Suprapubic skin (tissue), 4 donors: ENCODE measurements at regions not wholly inside any gene's neighbourhood (a gene's known extent, or its start where the extent isn't known, plus 50 kb on each side); places are given as distances from the start of the nearest gene placed in this dataset.
"Not testable (repeated sequence)": the region's sequence is repeated elsewhere in the genome, so short reads cannot be mapped to it uniquely, and the experiment has no call there.

Experiments
- DNase-seq, 2 donors: peaks; one replicate each; pipeline ENCODE4 v3.0.0-alpha.2; 2019; ENCODE audit warnings: low spot score in 2 of 2
- H3K27ac ChIP-seq: fragments of 200-600 bp; sonication (generic); one replicate; pipeline ENCODE4 v1.5.1; 2019
- H3K27me3 ChIP-seq: fragments of 200-600 bp; sonication (generic); one replicate; pipeline ENCODE4 v1.5.1; 2019
- H3K36me3 ChIP-seq: fragments of 200-600 bp; sonication (generic); one replicate; pipeline ENCODE4 v1.5.1; 2019
- H3K4me1 ChIP-seq: fragments of 200-600 bp; sonication (generic); one replicate; pipeline ENCODE4 v1.5.1; 2019
- H3K4me3 ChIP-seq: fragments of 200-600 bp; sonication (generic); one replicate; pipeline ENCODE4 v1.5.1; 2019; ENCODE audit warnings: mild to moderate bottlenecking
- H3K9me3 ChIP-seq: fragments of 200-600 bp; sonication (generic); one replicate; pipeline ENCODE4 v1.5.1; 2019
- EP300 ChIP-seq: sonication (generic); formaldehyde crosslinking; IDR thresholded peaks from one replicate; pipeline ENCODE4 v1.6.1; 2017; ENCODE audit warnings: antibody characterized with exemption
- POLR2A ChIP-seq, 2 donors: fragments of 450-650 bp; IDR thresholded peaks; one replicate each; pipeline ENCODE4 v1.6.1; 2017; ENCODE audit warnings: antibody characterized with exemption in 2 of 2, mild to moderate bottlenecking in 2 of 2, moderate library complexity in 2 of 2
- POLR2AphosphoS5 ChIP-seq, 3 donors: sonication (generic); formaldehyde crosslinking; IDR thresholded peaks; one replicate each; pipeline ENCODE4 v1.6.1; 2017; ENCODE audit warnings: antibody characterized with exemption in 3 of 3
- WGBS: methylation state at CpG from one replicate; pipeline ENCODE4 v1.1.5; 2018; 5-methylcytosine and 5-hydroxymethylcytosine counted together
- TF ChIP-seq, protein P1 (sequence below), 2 donors: fragments of 200-600 bp in 1 of 2; fragments of 450-650 bp in 1 of 2; sonication (generic) in 1 of 2; IDR thresholded peaks; one replicate each; pipeline ENCODE4 v1.5.1; 2016 to 2019; ENCODE audit warnings: antibody characterized with exemption in 2 of 2, mild to moderate bottlenecking in 1 of 2, moderate library complexity in 1 of 2

DNA sequence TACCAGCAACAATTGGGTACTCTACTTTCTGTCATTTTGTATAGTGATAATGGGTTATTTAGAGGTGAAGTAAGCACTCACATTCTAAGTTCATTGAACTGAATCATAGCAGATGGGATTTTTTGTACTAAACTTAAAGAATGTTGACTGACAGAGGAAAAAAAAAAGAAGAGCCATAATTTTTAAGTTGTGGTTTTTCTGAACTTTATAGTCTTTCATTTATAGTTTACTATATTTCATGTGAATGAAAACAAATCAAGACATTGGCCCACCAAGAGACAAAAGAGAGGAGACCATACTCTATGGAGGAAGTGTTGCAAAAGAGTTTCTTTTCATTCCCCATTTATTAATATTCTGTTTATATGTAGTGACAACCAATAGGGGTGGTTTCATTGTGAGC lies 685.7 kb downstream of the BCKDHB start:
- no peak overlapping the region for H3K27ac ChIP-seq
- no peak overlapping the region for H3K4me3 ChIP-seq
- no peaks in the 10 kb centered on the region for H3K9me3 ChIP-seq
- no peaks in the 10 kb centered on the region for H3K27me3 ChIP-seq
- H3K36me3 ChIP-seq: no peaks in the 10 kb centered on the region
- no peak for TF ChIP-seq POLR2A (IDR thresholded peaks at IDR 0.05)
- TF ChIP-seq POLR2AphosphoS5 (IDR thresholded peaks at IDR 0.05): no peak
- TF ChIP-seq, protein P1, sequence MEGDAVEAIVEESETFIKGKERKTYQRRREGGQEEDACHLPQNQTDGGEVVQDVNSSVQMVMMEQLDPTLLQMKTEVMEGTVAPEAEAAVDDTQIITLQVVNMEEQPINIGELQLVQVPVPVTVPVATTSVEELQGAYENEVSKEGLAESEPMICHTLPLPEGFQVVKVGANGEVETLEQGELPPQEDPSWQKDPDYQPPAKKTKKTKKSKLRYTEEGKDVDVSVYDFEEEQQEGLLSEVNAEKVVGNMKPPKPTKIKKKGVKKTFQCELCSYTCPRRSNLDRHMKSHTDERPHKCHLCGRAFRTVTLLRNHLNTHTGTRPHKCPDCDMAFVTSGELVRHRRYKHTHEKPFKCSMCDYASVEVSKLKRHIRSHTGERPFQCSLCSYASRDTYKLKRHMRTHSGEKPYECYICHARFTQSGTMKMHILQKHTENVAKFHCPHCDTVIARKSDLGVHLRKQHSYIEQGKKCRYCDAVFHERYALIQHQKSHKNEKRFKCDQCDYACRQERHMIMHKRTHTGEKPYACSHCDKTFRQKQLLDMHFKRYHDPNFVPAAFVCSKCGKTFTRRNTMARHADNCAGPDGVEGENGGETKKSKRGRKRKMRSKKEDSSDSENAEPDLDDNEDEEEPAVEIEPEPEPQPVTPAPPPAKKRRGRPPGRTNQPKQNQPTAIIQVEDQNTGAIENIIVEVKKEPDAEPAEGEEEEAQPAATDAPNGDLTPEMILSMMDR (IDR thresholded peaks at IDR 0.05): no peak
- no peak for TF ChIP-seq EP300
- DNase-seq: no peak
- no peaks in the 10 kb centered on the region for H3K4me1 ChIP-seq

DNA sequence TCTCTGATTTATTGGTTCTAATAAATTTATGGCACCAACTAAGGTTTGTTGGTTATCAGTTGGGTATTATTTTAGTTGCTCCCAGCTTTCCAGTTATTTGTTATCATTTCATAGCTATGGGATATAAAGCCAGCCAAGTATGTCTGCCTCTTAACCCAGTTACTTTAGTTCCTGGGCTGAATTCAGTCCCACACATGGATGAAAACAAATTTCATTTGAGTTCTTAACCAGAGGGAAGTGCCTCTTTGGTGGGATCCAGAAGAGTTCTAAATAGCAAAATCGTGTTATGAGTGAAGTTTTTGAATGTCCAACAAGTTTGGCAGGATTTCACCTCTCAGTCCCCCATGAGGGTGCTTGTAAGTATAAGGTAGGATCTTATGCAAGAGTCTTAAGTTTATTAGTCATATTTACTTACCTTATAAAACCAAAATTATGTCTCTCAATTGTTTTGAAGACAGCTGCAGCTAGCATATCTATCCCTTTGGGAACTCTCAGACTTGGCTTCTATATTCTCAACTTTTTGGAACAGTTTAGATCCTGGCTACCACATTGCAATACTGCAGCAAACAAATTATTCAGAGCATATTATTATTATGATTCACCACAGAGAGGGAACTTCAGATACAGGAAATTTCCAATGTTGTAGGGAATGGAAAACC lies 683.6 kb downstream of the BCKDHB start:
- no peak for DNase-seq
- no peaks in the 10 kb centered on the region for H3K27me3 ChIP-seq
- H3K4me3 ChIP-seq: no peak overlapping the region
- H3K4me1 ChIP-seq: no peaks in the 10 kb centered on the region
- 29% methylated on average over 1 of the region's 1 CpG for WGBS
- TF ChIP-seq EP300 (no peak), POLR2AphosphoS5 (IDR thresholded peaks at IDR 0.05) (no peak), POLR2A (IDR thresholded peaks at IDR 0.05) (no peak)
- TF ChIP-seq, protein P1 (IDR thresholded peaks at IDR 0.05): no peak
- no peaks in the 10 kb centered on the region for H3K36me3 ChIP-seq
- H3K27ac ChIP-seq: peak overlapping the region; percentile 3
- no peaks in the 10 kb centered on the region for H3K9me3 ChIP-seq

DNA sequence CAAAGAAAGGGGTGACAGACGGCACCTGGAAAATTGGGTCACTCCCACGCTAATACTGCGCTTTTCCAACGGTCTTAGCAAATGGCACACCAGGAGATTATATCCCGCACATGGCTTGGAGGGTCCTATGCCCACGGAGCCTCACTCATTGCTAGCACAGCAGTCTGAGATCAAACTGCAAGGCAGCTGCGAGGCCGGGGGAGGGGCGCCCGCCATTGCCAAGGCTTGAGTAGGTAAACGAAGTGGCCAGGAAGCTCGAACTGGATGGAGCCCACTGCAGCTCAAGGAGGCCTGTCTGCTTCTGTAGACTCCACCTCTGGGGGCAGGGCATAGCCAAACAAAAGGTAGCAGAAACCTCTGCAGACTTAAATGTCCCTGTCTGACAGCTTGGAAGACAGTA lies 676.8 kb downstream of the BCKDHB start:
- not testable (repeated sequence) for DNase-seq, H3K4me3 ChIP-seq, H3K27ac ChIP-seq, H3K36me3 ChIP-seq, H3K4me1 ChIP-seq, H3K27me3 ChIP-seq, H3K9me3 ChIP-seq
- 93% methylated on average over 11 of the region's 12 CpGs for WGBS

DNA sequence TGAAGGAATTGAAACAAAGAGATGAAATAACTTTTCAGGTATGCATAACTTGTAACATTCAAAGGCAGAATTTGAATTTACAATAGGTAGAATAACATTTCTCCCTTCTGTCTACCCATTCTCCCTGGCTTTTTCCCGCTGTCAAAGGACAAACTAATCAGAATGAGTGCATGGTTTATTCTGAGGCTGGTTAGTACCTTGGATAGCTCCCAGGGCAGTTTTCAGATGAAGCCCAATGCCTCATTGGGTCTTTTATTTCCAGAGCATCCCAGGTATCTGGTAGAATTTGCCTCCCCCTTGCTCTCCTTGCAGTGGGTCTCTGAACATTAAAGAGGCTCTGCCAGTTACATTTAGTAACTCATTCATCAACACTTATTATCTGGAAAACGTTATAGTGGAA lies 665.5 kb downstream of the BCKDHB start:
- no peaks in the 10 kb centered on the region for H3K4me1 ChIP-seq
- WGBS: 32% methylated on average over 2 of the region's 2 CpGs
- H3K27me3 ChIP-seq: no peaks in the 10 kb centered on the region
- H3K27ac ChIP-seq: no peak overlapping the region
- H3K36me3 ChIP-seq: no peaks in the 10 kb centered on the region
- TF ChIP-seq EP300 (no peak), POLR2AphosphoS5 (IDR thresholded peaks at IDR 0.05) (no peak), POLR2A (IDR thresholded peaks at IDR 0.05) (no peak)
- TF ChIP-seq, protein P1 (IDR thresholded peaks at IDR 0.05): no peak
- H3K4me3 ChIP-seq: no peak overlapping the region
- no peak for DNase-seq
- H3K9me3 ChIP-seq: no peaks in the 10 kb centered on the region

DNA sequence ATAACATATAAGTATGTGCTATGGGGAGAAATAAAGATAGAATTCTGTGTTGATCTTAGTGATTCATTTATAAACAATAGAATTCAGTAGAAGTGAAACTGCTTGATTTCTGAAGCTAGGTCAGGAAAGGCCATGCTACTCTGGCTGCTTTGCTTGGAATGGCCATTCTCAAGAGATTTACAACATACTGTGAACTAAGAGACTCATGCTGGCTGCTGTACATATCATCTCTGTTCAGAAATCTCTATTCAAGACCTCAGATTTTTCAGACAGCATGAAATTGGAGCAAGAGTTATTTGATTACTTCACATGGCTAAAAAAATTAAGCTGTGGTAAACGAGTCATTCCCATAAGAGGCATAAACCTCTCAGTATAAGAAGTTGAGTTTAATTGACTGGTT lies 662.6 kb downstream of the BCKDHB start:
- no peaks in the 10 kb centered on the region for H3K4me1 ChIP-seq
- TF ChIP-seq EP300: no peak
- H3K27me3 ChIP-seq: no peaks in the 10 kb centered on the region
- no peaks in the 10 kb centered on the region for H3K36me3 ChIP-seq
- H3K27ac ChIP-seq: no peak overlapping the region
- DNase-seq: no peak
- no peak overlapping the region for H3K4me3 ChIP-seq
- 43% methylated on average over 1 of the region's 1 CpG for WGBS
- no peaks in the 10 kb centered on the region for H3K9me3 ChIP-seq

DNA sequence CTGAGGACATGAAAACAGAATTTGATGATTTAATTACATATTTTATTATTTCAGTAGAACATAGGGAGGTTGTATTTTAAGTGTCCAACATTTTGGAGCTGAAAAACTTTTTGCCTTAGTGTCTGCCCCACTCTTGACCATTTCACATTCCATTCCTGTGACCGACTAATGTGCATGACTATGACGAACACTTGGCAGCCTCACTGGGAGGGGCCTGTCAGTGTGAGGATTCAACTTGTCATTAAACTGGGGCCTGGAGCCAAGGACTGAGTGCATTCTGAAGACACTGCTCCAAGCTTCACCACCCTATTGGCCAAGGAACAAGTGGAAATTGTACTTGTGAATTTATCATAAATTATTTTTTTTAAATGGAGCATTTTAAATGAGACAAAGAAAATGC lies 661.3 kb downstream of the BCKDHB start:
- H3K36me3 ChIP-seq: no peaks in the 10 kb centered on the region
- no peak overlapping the region for H3K27ac ChIP-seq
- TF ChIP-seq EP300 (no peak), POLR2AphosphoS5 (IDR thresholded peaks at IDR 0.05) (no peak), POLR2A (IDR thresholded peaks at IDR 0.05) (no peak)
- TF ChIP-seq, protein P1 (IDR thresholded peaks at IDR 0.05): no peak
- H3K9me3 ChIP-seq: no peaks in the 10 kb centered on the region
- no peaks in the 10 kb centered on the region for H3K27me3 ChIP-seq
- DNase-seq: peak; percentile 85 to 86
- H3K4me1 ChIP-seq: no peaks in the 10 kb centered on the region
- 14% methylated on average over 2 of the region's 2 CpGs for WGBS
- no peak overlapping the region for H3K4me3 ChIP-seq
